NT2/D1 (cell line): ENCODE measurements at regions not wholly inside any gene's neighbourhood (a gene's known extent, or its start where the extent isn't known, plus 50 kb on each side); places are given as distances from the start of the nearest gene placed in this dataset.

Experiments
- SUZ12 ChIP-seq: IDR thresholded peaks from 2 replicates; pipeline ENCODE4 v1.6.1; 2011; ENCODE audit not compliant: insufficient read length, insufficient read depth; ENCODE audit errors: extremely low read depth
- YY1 ChIP-seq: IDR thresholded peaks from 2 replicates; pipeline ENCODE4 v1.6.1; 2011; ENCODE audit not compliant: insufficient read length, insufficient read depth

DNA sequence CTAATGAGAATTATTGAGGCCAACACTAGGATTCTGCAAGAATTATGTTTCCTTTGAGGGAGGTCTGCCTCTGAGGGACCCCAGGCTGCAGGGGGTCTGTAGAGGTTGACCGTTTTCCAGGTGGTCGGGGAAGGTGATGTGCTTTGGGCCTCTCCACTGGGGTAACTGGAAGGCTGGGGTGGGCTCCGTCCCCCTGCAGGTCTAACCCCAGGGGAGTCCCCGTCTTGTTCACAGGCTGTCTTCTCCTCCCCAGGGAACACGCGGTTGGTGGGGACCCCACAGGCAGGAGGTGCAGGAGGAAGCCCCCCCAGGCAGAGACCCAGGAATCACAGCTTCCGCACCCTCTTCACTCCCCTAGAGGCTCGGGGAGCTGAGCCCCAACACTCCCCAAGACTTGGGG is 726.4 kb downstream of the BRD1 start:
- TF ChIP-seq SUZ12: no peak
- no peak for TF ChIP-seq YY1
